MV-4-11 (cell line): ENCODE measurements at regions not wholly inside any gene's neighbourhood (a gene's known extent, or its start where the extent isn't known, plus 50 kb on each side); places are given as distances from the start of the nearest gene placed in this dataset.
"Not testable (repeated sequence)": the region's sequence is repeated elsewhere in the genome, so short reads cannot be mapped to it uniquely, and the experiment has no call there.

Experiments used
- DNase-seq: peaks from one replicate; lab custom pipeline; 2025; lab: John Stamatoyannopoulos, UW

DNA sequence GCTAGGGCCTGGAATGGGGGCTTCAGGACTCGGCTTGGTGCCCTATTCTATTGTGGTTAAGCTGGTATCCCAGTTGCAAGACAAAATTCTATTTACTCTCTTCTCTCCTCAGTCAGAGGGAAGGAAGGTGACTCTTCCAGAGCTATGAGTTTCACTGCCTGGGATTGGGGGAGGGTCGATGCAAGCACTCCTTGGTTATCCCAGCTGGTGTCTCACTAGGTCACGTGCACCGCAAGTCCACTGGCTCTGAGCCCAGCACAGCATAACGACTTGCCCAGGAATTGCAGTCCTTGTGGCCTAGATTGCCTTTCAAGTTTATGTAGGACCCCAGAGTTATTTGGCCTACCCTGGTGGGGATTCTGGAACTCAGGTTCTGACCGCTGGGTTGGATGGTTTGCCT is 958.8 kb downstream of the IGSF11 start:
- DNase-seq = no peak

DNA sequence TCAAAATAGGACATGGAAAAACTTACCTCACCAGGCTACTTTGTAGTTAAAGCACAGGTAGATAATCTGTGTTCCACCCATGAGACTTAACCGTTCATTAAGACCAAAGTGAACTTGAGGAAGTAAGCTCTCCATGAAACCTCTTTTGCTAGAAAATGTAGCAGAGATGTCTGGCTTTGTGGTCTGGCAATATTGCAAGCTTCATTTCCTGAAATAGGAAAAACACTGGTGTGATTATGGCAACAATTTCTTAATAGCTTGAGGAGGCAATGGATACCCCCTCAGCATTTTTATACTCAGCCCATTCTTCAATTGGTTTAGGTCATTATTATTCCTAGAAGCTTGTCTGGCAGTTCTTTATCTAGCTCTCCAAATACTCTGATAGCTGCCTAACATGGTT is 957.3 kb downstream of the IGSF11 start:
- DNase-seq = peak; percentile 87

DNA sequence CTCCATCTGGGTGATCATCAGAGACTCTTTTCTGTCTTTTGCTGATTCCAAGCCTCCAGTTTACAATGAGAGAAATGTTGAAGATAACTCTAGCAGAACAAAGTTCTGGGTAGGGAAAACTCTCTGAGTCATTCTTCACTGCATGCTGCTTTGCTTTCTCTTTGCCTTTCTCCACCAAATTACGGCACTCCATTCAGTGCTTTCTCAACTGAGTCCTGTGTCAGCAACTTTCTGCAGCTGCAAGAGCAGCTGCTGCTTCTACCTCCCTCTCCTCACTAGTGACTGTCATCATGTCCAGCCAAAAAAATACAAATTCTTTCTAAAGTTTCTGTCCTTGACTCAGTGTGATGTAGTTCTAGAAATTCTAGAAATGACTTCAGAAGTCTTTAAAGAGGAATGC is 953.8 kb downstream of the IGSF11 start:
- peak; percentile 7 for DNase-seq

DNA sequence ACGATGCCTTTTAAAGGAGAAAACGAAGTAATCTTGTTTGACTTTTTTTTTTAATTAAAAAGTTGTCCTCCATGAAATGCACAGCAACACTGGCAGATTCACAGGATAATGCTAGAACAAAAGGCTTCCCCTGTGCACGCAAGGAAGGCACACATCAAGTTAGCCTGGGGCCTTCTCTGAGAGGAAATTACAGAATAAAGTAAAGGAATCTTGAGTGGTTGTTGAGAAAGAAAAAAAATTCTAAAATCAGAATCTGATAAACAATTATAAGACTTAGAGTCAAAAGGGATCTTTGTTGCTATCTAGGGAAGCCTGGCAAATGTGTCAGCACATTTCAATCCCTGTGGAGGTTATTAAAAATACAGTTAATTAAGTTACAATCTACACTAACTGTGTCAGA is 946.0 kb downstream of the IGSF11 start:
- DNase-seq = no peak

DNA sequence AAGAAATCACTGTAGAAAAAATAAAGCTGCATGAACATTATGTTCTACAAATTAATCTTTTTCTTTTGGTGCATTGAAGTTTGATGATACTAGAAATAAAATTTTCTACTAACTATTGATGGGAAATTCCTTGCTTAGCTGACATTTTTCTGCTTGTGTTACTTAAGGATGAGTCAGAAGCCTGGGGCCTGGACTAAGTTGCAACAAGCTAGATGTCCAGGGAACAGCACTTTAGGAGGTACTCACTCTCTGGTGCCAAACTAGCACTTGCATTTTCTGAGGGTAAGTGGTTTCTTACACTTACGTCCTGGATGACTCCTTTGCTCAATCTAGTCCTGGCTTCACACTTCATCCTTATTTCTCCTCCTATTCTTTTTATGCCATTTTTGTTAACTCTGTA is 945.1 kb downstream of the IGSF11 start:
- DNase-seq = no peak

DNA sequence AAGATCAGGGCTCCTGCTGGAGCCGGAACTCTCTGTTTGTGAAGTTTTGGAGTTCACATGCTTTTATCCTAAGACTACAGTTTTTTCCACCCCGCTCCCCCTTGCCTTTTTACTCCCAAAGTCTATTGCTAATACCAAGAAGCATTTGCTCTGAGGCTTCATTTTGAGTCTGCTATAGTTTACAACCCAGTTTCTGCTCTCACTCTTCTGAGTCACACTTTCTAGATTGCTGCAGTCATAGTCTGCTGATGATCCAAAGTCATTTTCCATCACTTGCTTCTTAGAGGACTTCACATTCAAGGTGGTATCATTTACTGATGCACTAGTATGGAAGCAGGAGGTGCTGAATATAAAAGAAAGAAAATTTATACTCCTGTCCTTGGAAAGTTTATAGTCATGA is 937.4 kb downstream of the IGSF11 start:
- DNase-seq = no peak

DNA sequence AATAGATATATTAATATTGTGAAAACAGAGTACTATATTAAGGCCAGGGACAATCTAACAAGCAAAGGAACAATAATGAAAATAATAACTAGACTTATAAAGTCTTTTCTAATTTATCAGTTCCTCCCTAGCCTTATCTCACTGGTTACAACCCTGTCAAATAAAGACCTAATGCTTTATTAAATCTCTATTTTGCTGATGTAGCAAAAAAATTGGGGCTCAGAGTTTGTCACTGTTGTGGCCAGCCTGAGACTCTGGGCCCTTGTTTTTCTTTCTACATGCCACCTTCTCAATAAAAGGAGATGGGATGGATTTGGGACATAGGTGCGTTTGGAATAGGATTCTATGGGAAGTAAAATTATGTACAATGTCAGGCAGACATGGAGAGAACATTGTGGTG is 937.0 kb downstream of the IGSF11 start:
- no peak for DNase-seq

DNA sequence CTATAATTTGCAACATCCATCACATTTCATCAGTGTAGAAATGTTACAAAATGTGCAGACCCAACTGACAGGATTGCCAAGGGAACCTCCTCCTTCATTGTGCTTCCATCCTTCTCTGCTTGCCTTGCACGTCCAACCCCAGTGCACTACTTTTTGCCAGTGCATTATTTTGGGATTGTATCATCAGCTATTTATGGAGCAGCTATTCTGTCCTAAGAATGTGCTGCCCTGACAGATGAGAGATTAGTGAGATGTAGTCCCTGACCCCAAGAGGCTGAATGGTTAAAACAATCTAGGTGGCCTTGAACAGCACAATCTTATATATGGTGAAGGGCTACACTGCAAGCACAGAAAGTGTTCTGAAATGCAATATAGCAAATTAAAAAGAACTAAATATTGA is 935.8 kb downstream of the IGSF11 start:
- DNase-seq = no peak

DNA sequence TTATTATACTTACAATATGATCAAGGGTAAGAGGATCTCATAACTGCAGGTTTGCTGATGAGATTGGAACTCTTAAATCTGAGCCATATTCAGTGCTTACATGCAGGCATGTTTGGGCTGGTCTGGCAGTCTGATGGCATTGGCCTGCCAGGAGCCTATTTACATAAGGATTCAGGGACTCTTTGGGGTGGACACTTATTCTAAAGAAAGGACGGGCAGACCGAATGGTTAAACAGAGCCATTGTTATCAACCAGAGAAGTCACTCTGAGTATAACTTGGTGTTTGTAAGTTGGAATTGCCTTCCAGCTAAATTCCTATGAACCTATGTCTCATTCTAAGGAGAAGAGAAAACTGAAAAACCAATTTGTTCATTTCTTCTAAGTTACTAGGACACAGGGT is 932.8 kb downstream of the IGSF11 start:
- no peak for DNase-seq

DNA sequence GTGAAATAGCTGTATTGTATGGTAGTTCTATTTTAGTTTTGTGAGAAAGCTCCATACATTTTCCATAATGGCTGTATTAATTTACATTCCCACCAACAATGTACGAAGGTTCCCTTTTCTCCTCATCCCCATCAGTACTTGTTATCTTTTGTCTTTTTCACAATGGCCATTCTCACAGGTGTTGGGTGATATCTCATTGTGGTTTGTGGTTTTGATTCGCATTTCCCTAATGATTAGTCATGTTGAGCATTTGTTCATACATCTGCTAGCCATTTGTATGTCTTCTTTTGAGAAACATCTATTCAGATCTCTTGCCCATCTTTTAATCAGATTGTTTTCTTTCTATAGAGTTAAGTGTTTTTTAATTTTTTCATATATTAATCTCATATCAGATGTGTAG is 931.9 kb downstream of the IGSF11 start:
- no peak for DNase-seq

DNA sequence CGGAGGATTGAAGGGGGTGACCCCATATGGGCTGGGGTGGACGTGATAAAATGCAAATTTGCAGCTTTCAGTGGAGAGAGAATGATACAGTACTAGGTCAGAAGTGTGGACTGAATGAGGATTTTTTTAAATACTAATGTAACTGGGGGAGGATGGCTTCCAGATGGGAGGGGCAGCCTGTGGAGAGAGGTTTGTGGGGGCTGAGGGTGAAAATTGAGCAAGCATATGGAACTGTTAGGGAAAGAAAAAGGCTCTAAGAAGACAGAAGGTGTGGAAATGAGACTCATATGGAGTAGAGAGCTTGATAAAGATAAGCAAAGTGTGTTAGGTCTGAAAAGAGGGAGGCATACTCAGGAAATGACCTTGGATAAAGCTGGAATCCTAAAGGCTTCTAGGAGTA is 926.4 kb downstream of the IGSF11 start:
- no peak for DNase-seq

DNA sequence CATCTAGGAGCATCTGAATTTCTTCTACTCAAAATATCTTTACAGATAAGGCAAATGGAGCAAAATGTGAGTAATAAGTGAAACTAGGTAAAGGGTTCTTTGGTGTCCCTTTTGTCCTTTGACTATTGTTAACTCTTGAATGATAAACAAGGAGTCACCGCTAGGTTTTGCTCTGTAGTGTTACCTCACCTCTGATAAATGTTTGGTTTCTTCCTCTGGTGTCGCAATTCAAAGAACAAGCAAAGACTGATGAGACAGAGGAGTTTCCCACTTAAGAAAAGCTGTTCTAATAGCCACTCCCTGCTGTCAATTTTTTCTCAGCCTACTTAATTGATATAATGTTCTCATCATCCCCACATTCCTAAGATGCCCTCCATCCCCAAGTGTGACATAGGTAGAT is 925.9 kb downstream of the IGSF11 start:
- DNase-seq = peak; percentile 14

DNA sequence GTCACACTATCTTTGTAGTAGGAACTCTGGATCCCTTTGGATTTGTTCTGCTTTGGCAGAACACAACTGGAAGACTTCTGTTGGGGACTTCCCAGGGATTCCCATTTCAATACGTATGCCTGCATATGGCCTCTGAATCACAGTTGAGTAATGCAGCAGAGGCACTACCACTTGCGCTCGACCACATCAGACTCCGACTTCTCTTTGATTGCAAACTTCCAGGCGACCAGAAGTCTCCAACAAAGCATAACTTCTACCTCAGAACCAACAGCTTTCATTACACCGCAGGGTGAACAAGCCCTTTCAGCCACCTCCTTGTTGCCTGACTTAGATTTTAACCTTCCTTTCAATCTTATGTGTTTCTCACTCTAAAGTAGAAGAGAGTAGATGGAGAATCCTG is 924.4 kb downstream of the IGSF11 start:
- DNase-seq = no peak

DNA sequence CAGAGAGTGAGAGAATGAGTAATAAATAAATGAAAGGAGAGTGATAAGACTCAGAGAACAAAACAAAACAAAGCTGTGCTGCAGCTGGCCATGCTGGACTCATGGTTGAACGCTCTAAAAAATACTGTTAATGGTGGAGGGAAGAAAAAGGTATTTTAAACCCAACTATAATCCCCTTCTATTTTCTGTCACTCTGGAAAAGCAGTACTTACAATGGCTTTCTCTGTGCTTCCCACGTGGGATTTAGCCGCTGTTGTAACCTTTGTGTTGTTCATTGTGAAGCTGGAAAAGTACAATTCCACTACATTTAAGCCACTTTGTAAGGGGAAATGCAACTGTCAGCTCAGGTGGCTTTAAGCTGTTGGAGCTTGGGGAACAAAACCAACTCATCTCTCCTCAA is 917.7 kb downstream of the IGSF11 start:
- DNase-seq = no peak

DNA sequence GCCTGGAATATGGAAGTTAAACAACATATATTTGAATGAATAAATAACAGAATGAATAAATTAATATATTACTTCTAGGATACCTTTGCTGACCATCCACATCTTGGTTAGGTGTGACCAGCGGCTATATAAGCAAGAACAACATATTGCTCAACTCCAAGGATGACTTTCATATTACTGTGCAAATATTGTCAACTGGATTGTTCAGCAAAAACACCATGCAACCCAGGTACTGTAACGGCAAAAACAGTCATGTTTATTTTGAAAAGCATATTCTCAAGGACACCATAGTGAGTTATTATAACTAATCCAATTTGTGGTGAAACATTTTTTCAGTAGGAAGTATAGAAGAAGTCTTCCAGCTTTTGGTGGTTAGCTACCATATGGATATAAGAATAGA is 907.9 kb downstream of the IGSF11 start:
- no peak for DNase-seq

DNA sequence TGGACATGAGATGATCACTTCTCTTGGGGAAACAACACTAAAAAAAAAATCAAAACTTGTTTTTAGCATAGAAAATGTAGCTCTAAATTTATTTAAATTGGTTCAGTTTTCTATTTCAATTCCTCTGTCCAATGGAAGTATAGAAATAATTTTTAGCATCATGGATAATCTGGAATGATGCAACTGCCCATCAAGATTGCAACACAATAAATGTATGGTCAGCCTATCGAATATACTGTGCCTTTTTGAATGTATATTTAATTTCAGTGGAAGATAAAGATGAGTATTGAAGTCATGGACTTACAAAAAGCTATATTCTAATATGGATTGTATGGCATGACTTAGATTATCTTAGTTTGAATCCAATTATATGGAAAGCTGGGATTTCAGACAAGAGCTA is 906.7 kb downstream of the IGSF11 start:
- DNase-seq = no peak

DNA sequence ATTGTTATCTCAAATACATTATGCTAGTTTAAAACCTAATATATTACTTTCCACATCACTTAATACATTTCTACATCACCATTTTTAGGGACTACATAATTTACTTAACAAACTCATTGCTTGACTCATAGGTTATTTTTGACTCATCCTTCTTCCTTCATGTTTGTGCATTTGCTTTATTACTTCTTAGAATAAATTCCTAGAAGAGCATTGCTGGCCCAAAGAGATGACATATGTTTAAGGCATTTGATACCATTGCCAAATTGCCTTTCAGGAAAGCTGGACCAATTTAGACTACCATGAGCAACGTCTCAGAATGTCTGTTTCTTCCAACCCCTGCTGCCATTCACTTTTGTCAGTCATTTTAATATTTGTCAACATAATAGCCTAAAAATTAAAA is 905.8 kb downstream of the IGSF11 start:
- no peak for DNase-seq

DNA sequence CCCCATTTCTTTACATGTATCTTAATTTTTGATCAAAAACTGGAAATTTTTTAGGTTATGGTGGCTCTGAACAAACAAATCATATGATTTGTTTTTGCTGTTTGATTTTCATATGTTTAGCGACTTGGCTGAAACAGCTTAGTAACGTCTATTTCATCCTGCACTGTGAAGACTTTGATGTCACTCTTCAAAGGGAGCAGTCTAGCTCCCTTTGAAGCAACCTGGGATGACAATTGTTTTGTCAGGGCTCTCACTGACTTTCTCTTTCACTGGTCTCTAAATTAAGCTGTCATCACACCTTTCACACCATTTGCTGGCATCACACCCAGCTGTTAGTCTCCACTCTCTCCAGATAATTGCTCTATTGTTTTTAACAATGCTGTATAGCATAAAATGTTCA is 896.9 kb downstream of the IGSF11 start:
- no peak for DNase-seq

DNA sequence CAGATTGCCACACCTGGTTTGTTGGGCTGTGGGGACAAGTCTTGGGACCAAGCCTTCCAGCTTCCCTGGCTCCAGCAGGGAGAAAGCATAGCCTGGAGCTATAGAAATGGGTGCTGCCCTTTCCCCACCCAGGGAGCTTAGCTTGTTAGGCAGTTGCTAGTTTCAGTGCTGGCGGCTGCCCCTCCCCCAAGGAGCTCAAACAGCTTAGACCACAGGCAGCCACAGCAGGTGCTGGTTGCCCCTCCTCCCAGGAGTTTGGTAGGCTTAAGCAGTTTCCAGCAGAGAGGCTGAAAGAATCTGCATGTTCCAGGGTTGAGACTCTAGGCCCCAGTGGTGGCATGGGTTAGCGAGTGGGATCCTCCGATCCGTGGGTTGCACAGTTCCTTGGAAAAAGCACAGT is 889.7 kb downstream of the IGSF11 start:
- no peak for DNase-seq

DNA sequence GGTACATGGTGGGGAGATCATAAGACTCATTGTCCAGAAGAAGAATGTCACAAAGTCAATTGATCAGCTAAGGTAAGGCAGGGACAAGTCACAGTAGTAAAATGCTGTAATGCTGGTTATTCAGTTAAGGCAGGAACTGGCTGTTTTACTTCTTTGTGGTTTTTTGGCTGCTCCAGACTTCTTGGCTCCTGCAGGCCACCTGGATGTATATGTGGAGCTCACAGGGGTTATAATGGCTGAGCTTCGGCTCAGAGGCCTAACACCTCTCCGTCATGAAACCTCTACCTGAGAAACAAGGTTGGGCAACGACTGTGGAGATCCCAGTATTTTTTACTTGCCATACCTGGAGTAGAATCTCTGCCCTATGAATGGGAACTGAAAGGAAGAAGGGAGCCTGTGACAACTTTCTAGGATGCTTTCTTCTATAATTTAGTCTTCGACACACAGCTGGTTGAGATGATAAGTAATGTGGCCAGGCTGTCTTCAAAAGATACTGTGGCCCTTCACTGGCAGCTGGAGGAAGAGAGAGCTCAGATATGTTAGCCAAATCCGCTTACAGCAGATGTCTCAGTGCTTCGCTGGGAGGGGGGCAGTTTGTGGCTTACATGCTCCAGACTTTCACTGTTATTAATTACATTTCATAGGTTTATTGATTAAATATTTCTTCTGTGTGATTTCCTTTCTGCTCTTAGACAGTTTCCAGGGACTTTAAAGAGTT is 887.8 kb downstream of the IGSF11 start:
- DNase-seq = no peak

DNA sequence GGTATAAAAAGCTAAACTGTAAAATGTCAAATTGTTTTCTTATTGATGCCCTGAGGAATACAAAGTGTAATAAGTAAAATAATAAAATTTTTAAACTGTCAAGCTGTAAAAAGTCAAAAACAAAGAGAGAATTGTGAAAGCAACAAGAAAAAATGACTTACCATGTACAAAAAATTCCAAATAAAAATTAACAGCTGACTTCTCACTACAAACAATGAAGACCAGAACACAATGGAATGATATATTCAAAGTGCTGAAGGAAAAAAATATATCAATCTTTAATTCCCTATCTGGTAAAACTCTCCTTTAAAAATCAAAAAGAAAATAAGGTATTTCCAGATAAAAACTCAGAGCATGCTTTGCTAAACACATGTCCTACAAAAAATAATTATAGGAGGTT is 883.5 kb downstream of the IGSF11 start:
- DNase-seq = no peak

DNA sequence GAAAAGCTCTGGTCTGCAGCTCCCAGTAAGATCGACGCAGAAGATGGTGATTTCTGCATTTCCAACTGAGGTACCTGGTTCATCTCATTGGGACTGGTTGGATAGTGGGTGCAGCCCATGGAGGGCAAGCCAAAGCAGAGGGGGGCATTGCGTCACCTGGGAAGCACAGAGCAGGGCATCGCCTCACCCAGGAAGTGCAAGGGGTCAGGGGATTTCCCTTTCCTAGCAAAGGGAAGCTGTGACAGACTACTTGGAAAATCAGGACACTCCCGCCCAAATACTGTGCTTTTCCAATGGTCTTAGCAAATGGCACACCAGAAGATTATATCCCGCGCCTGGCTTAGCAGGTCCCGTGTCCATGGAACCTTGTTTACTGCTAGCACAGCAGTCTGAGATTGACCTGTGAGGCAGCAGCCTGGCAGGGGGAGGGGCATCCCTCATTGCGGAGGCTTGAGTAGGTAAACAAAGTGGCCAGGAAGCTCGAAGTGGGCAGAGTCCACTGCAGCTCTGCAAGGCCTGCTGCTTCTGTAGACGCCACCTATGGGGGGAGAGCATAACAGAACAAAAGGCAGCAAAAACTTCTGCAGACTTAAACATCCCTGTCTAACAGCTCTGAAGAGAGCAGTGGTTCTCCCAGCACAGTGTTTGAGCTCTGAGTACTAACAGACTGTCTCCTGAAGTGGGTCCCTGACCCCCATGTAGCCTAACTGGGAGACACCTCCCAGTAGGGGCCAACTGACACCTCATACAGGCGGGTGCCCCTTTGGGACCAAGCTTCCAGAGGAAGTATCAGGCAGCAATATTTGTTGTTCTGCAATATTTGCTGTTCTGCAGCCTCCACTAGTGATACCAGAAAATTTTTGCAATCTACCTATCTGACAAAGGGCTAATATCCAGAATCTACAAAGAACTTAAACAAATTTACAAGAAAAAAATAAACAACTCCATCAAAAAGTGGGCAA is 871.7 kb downstream of the IGSF11 start:
- DNase-seq = not testable (repeated sequence)

DNA sequence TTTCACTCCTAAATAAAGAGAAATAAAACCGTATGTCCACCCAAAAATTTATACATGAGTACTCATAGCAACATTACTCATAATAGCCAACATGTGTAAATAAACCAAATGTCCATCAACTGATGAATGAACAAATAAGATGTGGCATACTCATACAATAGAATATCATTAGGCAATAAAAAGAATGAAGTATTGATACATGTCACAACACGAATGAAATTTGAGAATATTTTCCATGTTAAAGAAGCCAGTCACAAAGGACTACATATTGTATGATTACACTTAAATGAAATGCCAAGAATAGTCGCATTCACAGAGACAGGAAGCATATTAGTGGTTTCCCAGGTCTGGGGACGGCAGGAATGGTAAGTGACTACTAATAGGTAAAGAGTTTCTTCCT is 869.2 kb downstream of the IGSF11 start:
- no peak for DNase-seq

DNA sequence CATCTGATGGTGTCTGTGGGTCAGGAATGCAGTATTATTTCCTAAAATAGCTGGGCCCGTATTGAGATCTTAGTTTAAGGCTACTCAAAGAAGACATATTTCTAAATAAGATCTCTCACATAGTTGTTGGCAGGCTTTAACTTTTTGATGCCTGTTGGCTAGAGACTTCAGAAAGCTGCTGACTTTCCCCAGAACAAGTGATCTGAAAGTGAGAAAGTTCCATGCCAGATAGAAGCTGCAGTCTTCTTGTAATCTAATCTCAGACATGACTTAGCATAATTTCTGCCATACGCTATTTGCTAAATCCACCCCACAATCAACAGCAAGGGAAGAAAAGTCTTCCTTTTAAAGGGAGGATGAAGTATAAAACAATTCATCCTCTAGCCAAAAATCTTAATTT is 867.1 kb downstream of the IGSF11 start:
- no peak for DNase-seq
